HCT116 (cell line): ENCODE measurements at regions not wholly inside any gene's neighbourhood (a gene's known extent, or its start where the extent isn't known, plus 50 kb on each side); places are given as distances from the start of the nearest gene placed in this dataset.

ENCODE experiments used
- ATAC-seq: fragments of 200-7000 bp; cut with Tn5 transposase; 2 replicates; pipeline ENCODE4 v1.9.1; 2020; ENCODE audit warnings: mild to moderate bottlenecking, moderate library complexity
- BruUV-seq: library from RNA; stranded (reverse); fragments of 400-500 nt; replicated peaks from 2 replicates; lab custom pipeline; 2021; lab: Mats Ljungman, UMichigan
- CTCF ChIA-PET: fragments of 300-600 bp; sonication (Branson Sonifier 250); formaldehyde crosslinking; loops from one replicate; lab custom pipeline; 2021; ENCODE audit warnings: antibody characterized with exemption; lab: Charles Lee
- POLR2A ChIA-PET: fragments of 300-600, 350-600 bp; sonication (Branson Sonifier 250); formaldehyde crosslinking; loops from one replicate; lab custom pipeline; 2021; ENCODE audit warnings: antibody characterized with exemption; lab: Charles Lee
- RAD21 ChIA-PET, 2 experiments: fragments of 300-600 bp; sonication (Branson Sonifier 250); formaldehyde crosslinking; loops; one replicate each; lab custom pipeline; 2023; ENCODE audit warnings: low total read pairs in 2 of 2; ENCODE audit not compliant: uncharacterized antibody in 2 of 2, unreplicated experiment in 2 of 2, low non-redundant PET in 1 of 2; lab: Charles Lee
- DNase-seq: peaks from one replicate; pipeline ENCODE4 v3.0.0-alpha.2; 2010; ENCODE audit warnings: low read depth, low spot score
- H2AFZ ChIP-seq: fragments of 200-600 bp; shearing (Covaris generic), sonication (generic); 2 replicates; pipeline ENCODE4 v1.6.1; 2017; ENCODE audit warnings: low read depth, mixed run types, mixed read lengths, antibody characterized with exemption, low read length; ENCODE audit not compliant: poor library complexity, severe bottlenecking
- H3K27ac ChIP-seq: 2 replicates; pipeline ENCODE4 v1.5.1; 2012; ENCODE audit warnings: low read depth, low read length
- H3K27me3 ChIP-seq: fragments of 200-600 bp; sonication (generic); 2 replicates; pipeline ENCODE4 v1.6.1; 2016; ENCODE audit warnings: mixed run types, low read length, mixed read lengths; ENCODE audit not compliant: insufficient read depth
- H3K36me3 ChIP-seq, 2 experiments: fragments of 200-500 bp in 1 of 2; fragments of 200-600 bp in 1 of 2; sonication (Bioruptor generic) in 1 of 2; sonication (generic) in 1 of 2; 2 replicates each; pipeline versions ENCODE4 v1.5.1 to v1.6.1; 2014 to 2016; ENCODE audit warnings: low read length in 2 of 2, inconsistent platforms in 1 of 2, mixed read lengths in 1 of 2, mixed run types in 1 of 2; ENCODE audit not compliant: insufficient read depth in 2 of 2, control insufficient read depth in 1 of 2
- H3K4me1 ChIP-seq, 2 experiments: fragments of 200-600 bp in 1 of 2; sonication (generic) in 1 of 2; 2 replicates each; pipeline versions ENCODE4 v1.5.1 to v1.6.1; 2012 to 2017; ENCODE audit warnings: low read length in 2 of 2, inconsistent platforms in 1 of 2, mild to moderate bottlenecking in 1 of 2, mixed read lengths in 1 of 2, mixed run types in 1 of 2, moderate library complexity in 1 of 2; ENCODE audit not compliant: insufficient read depth in 2 of 2, control insufficient read depth in 1 of 2
- H3K4me2 ChIP-seq: fragments of 200-600 bp; sonication (generic); 2 replicates; pipeline ENCODE4 v1.6.1; 2017; ENCODE audit warnings: mixed run types, low read length, mixed read lengths
- H3K4me3 ChIP-seq, 2 experiments: fragments of 200-600 bp in 1 of 2; sonication (generic) in 1 of 2; replicated peaks in 1 of 2; 2 replicates each; pipeline ENCODE4 v1.5.1; 2011 to 2016; ENCODE audit warnings: low read length in 2 of 2, control low read depth in 1 of 2, low read depth in 1 of 2, mild to moderate bottlenecking in 1 of 2, mixed read lengths in 1 of 2, mixed run types in 1 of 2
- H3K79me2 ChIP-seq: fragments of 200-600 bp; sonication (generic); 2 replicates; pipeline ENCODE4 v1.6.1; 2017; ENCODE audit warnings: mild to moderate bottlenecking, mixed run types, low read length, moderate library complexity, mixed read lengths; ENCODE audit not compliant: insufficient read depth
- H3K9ac ChIP-seq: fragments of 200-600 bp; sonication (generic); 2 replicates; pipeline ENCODE4 v1.6.1; 2016; ENCODE audit warnings: low read length, mixed read lengths
- H3K9me2 ChIP-seq: fragments of 200-600 bp; sonication (generic), shearing (Covaris generic); 2 replicates; pipeline ENCODE4 v1.6.1; 2017; ENCODE audit warnings: mixed run types, mild to moderate bottlenecking, moderate library complexity; ENCODE audit not compliant: insufficient read depth
- H3K9me3 ChIP-seq, 2 experiments: fragments of 200-500 bp in 1 of 2; fragments of 200-600 bp in 1 of 2; sonication (Bioruptor generic) in 1 of 2; sonication (generic) in 1 of 2; 2 replicates each; pipeline ENCODE4 v1.6.1; 2014 to 2017; ENCODE audit warnings: low read length in 2 of 2, mixed read lengths in 2 of 2, inconsistent platforms in 1 of 2, low read depth in 1 of 2, mild to moderate bottlenecking in 1 of 2, mixed run types in 1 of 2, moderate library complexity in 1 of 2; ENCODE audit not compliant: control insufficient read depth in 1 of 2, insufficient read depth in 1 of 2
- H4K20me1 ChIP-seq: fragments of 200-600 bp; sonication (generic), shearing (Covaris generic); 2 replicates; pipeline ENCODE4 v1.6.1; 2017; ENCODE audit warnings: mixed run types, mild to moderate bottlenecking, moderate library complexity; ENCODE audit not compliant: insufficient read depth
- ATF3 ChIP-seq: IDR thresholded peaks from 2 replicates; pipeline ENCODE4 v1.6.1; 2012
- CBX3 ChIP-seq: IDR thresholded peaks from 2 replicates; pipeline ENCODE4 v1.6.1; 2012; ENCODE audit warnings: low read depth
- CEBPB ChIP-seq: IDR thresholded peaks from 2 replicates; pipeline ENCODE4 v1.6.1; 2012; ENCODE audit warnings: low read depth
- ELF1 ChIP-seq: IDR thresholded peaks from 2 replicates; pipeline ENCODE4 v1.6.1; 2012; ENCODE audit warnings: low read depth, borderline replicate concordance
- POLR2A ChIP-seq: IDR thresholded peaks from 2 replicates; pipeline ENCODE4 v1.7.0; 2011; ENCODE audit warnings: borderline replicate concordance; ENCODE audit not compliant: insufficient read depth, insufficient read length; ENCODE audit errors: extremely low read depth
- REST ChIP-seq: IDR thresholded peaks from 2 replicates; pipeline ENCODE4 v1.6.1; 2012; ENCODE audit warnings: low read depth
- SIN3A ChIP-seq: IDR thresholded peaks from 2 replicates; pipeline ENCODE4 v1.6.1; 2012; ENCODE audit warnings: low read depth
- YY1 ChIP-seq: IDR thresholded peaks from 2 replicates; pipeline ENCODE4 v1.6.1; 2011; ENCODE audit warnings: low read length, low read depth, moderate library complexity, mild to moderate bottlenecking; ENCODE audit not compliant: insufficient replicate concordance; ENCODE audit errors: extremely low read depth
- ZBTB33 ChIP-seq: IDR thresholded peaks from 2 replicates; pipeline ENCODE4 v1.6.1; 2011; ENCODE audit warnings: mild to moderate bottlenecking, low read length, moderate library complexity; ENCODE audit not compliant: insufficient replicate concordance; ENCODE audit errors: extremely low read depth
- ZNF274 ChIP-seq: fragments of 200-500 bp; sonication (Bioruptor generic); IDR thresholded peaks from 2 replicates; pipeline ENCODE4 v1.6.1; 2014; ENCODE audit warnings: mild to moderate bottlenecking, low read depth, low read length, inconsistent platforms
- intact Hi-C: fragments of 100-400 bp; cut with micrococcal nuclease; formaldehyde crosslinking; loops from 2 replicates; pipeline ENCODE4 v1.10.0; 2022

GRCh38 chr9:88872192-88872946, 118.9 kb upstream of the S1PR3 start:
- no peak overlapping the region for H2AFZ ChIP-seq
- ATAC-seq: no peak
- CTCF ChIA-PET: no interaction called here

More at GRCh38 chr9:88872192-88872946, 118.9 kb upstream of the S1PR3 start:
- no peaks in the 10 kb centered on the region for H3K9me3 ChIP-seq
- TF ChIP-seq CBX3 (no peak), YY1 (no peak), CEBPB (no peak), ZBTB33 (no peak), ATF3 (no peak), SIN3A (no peak), REST (no peak), ELF1 (no peak), POLR2A (no peak), ZNF274 (no peak)
- H3K27me3 ChIP-seq: no peaks in the 10 kb centered on the region; the same call in 1 of the 2 replicates
- H3K79me2 ChIP-seq: no peaks in the 10 kb centered on the region
- H3K9ac ChIP-seq: no peak overlapping the region
- no peak overlapping the region for H3K27ac ChIP-seq
- H3K4me3 ChIP-seq: no peak overlapping the region
- no peak overlapping the region for H3K4me2 ChIP-seq
- POLR2A ChIA-PET: no interaction called here
- H3K4me1 ChIP-seq: no peaks in the 10 kb centered on the region
- no peaks in the 10 kb centered on the region for H3K36me3 ChIP-seq
- RAD21 ChIA-PET: no interaction called here
- intact Hi-C loops: no loop called here
- H3K9me2 ChIP-seq: no peaks in the 10 kb centered on the region
- no peak for DNase-seq
- no TSS peak for BruUV-seq
- H4K20me1 ChIP-seq: no peaks in the 10 kb centered on the region
